Urothelium cell line (cell line): ENCODE measurements at regions not wholly inside any gene's neighbourhood (a gene's known extent, or its start where the extent isn't known, plus 50 kb on each side); places are given as distances from the start of the nearest gene placed in this dataset.
"Not testable (repeated sequence)": the region's sequence is repeated elsewhere in the genome, so short reads cannot be mapped to it uniquely, and the experiment has no call there.

ENCODE experiments used
- DNase-seq: peaks from one replicate; pipeline ENCODE4 v3.0.0; 2011; ENCODE audit warnings: low spot score, mixed read lengths
- FAIRE-seq: peaks from 2 replicates; lab custom pipeline; 2011; peaks lifted over from hg19 to GRCh38; lab: Jason Lieb, UNC

- not testable (repeated sequence) for FAIRE-seq, DNase-seq
These were observed 160.0 kb downstream of the DEFB131A start for GRCh38 chr4:9604031-9604892.

- FAIRE-seq, DNase-seq: not testable (repeated sequence)
These were observed 160.6 kb downstream of the DEFB131A start for GRCh38 chr4:9604893-9605190.

GRCh38 chr4:9608300-9608699 is 164.1 kb downstream of the DEFB131A start:
- no peak for FAIRE-seq
- DNase-seq: no peak

GRCh38 chr4:9610321-9610720 is 166.1 kb downstream of the DEFB131A start:
- not testable (repeated sequence) for FAIRE-seq, DNase-seq

- FAIRE-seq: no peak
These were observed 166.9 kb downstream of the DEFB131A start for GRCh38 chr4:9611101-9611500.

GRCh38 chr4:9636411-9636810 is 145.0 kb upstream of the DRD5 start:
- FAIRE-seq, DNase-seq: not testable (repeated sequence)

More at GRCh38 chr4:9611101-9611500, 166.9 kb downstream of the DEFB131A start:
- DNase-seq: no peak

GRCh38 chr4:9659678-9660077 is 121.8 kb upstream of the DRD5 start:
- not testable (repeated sequence) for DNase-seq, FAIRE-seq

GRCh38 chr4:9660955-9661354 is 120.5 kb upstream of the DRD5 start:
- not testable (repeated sequence) for DNase-seq, FAIRE-seq

- DNase-seq: not testable (repeated sequence)
These were observed 110.7 kb upstream of the DRD5 start for GRCh38 chr4:9670725-9671124.

GRCh38 chr4:9677357-9677756 is 104.1 kb upstream of the DRD5 start:
- DNase-seq, FAIRE-seq: not testable (repeated sequence)

More at GRCh38 chr4:9670725-9671124, 110.7 kb upstream of the DRD5 start:
- not testable (repeated sequence) for FAIRE-seq

- FAIRE-seq: no peak
- DNase-seq: no peak
These were observed 101.5 kb upstream of the DRD5 start for GRCh38 chr4:9679704-9680478.

GRCh38 chr4:9683174-9683573 is 98.3 kb upstream of the DRD5 start:
- not testable (repeated sequence) for FAIRE-seq

GRCh38 chr4:9685016-9685415 is 96.4 kb upstream of the DRD5 start:
- DNase-seq, FAIRE-seq: not testable (repeated sequence)

More at GRCh38 chr4:9683174-9683573, 98.3 kb upstream of the DRD5 start:
- not testable (repeated sequence) for DNase-seq

GRCh38 chr4:9685692-9686091 is 95.7 kb upstream of the DRD5 start:
- no peak for DNase-seq
- no peak for FAIRE-seq

- not testable (repeated sequence) for DNase-seq
These were observed 90.7 kb upstream of the DRD5 start for GRCh38 chr4:9690636-9691237.

GRCh38 chr4:9691238-9692065 is 90.0 kb upstream of the DRD5 start:
- FAIRE-seq: no peak

More at GRCh38 chr4:9690636-9691237, 90.7 kb upstream of the DRD5 start:
- FAIRE-seq: not testable (repeated sequence)

GRCh38 chr4:9692791-9693491 is 88.5 kb upstream of the DRD5 start:
- FAIRE-seq, DNase-seq: not testable (repeated sequence)

More at GRCh38 chr4:9691238-9692065, 90.0 kb upstream of the DRD5 start:
- peak; percentile 93 for DNase-seq

GRCh38 chr4:9694403-9694802 is 87.0 kb upstream of the DRD5 start:
- FAIRE-seq, DNase-seq: not testable (repeated sequence)

GRCh38 chr4:9695994-9696393 is 85.4 kb upstream of the DRD5 start:
- not testable (repeated sequence) for FAIRE-seq, DNase-seq
